HepG2 (cell line): ENCODE measurements at regions not wholly inside any gene's neighbourhood (a gene's known extent, or its start where the extent isn't known, plus 50 kb on each side); places are given as distances from the start of the nearest gene placed in this dataset.

Source experiments
- ATAC-seq: fragments of 200-7000 bp; cut with Tn5 transposase; 3 replicates; pipeline ENCODE4 v1.9.1; 2020; ENCODE audit warnings: mild to moderate bottlenecking, moderate library complexity
- BruUV-seq: library from RNA; stranded (reverse); fragments of 400-500 nt; replicated peaks from 2 replicates; lab custom pipeline; 2021; lab: Mats Ljungman, UMichigan
- CTCF ChIA-PET: fragments of 300-600 bp; formaldehyde crosslinking; extraction: SDS; loops from one replicate; lab custom pipeline; 2021; ENCODE audit warnings: low total read pairs, inconsistent platforms, low intra/inter-chr PET ratio; lab: Yijun Ruan, JAX
- POLR2A ChIA-PET: fragments of 350-600 bp; sonication (Branson Sonifier 250); formaldehyde crosslinking; loops from one replicate; lab custom pipeline; 2020; ENCODE audit warnings: antibody characterized with exemption, inconsistent platforms; lab: Yijun Ruan, JAX
- DNase-seq: peaks from one replicate; pipeline ENCODE4 v3.0.0-alpha.2; 2015; ENCODE audit warnings: low spot score
- FAIRE-seq: peaks from 3 replicates; lab custom pipeline; 2011; peaks lifted over from hg19 to GRCh38; lab: Jason Lieb, UNC
- H2AFZ ChIP-seq: one replicate; pipeline ENCODE4 v1.6.1; 2011; ENCODE audit warnings: low read length, inconsistent platforms
- H3K27ac ChIP-seq: fragments of 300-600 bp; 3 replicates; pipeline ENCODE4 v1.8.0; 2011; ENCODE audit warnings: mixed run types, mild to moderate bottlenecking, mixed read lengths, low read length, inconsistent platforms; ENCODE audit not compliant: insufficient read depth; ENCODE audit errors: extremely low read length
- H3K27me3 ChIP-seq, 2 experiments: fragments of 200-600 bp in 1 of 2; 2 replicates in 1 of 2; 3 replicates in 1 of 2; pipeline versions ENCODE4 v1.6.0 to v1.8.0; 2011; ENCODE audit warnings: low read length in 2 of 2, mild to moderate bottlenecking in 2 of 2, moderate library complexity in 2 of 2, inconsistent platforms in 1 of 2; ENCODE audit not compliant: insufficient read depth in 2 of 2, control insufficient read depth in 1 of 2
- H3K36me3 ChIP-seq, 2 experiments: fragments of 200-600 bp in 1 of 2; replicated peaks in 1 of 2; 2 replicates in 1 of 2; 3 replicates in 1 of 2; pipeline versions ENCODE4 v1.5.1 to v1.8.0; 2011; ENCODE audit warnings: low read length in 2 of 2, inconsistent platforms in 1 of 2; ENCODE audit not compliant: insufficient read depth in 2 of 2, control insufficient read depth in 1 of 2
- H3K4me1 ChIP-seq: 2 replicates; pipeline ENCODE4 v1.5.1; 2012; ENCODE audit warnings: low read length, inconsistent platforms; ENCODE audit not compliant: insufficient read depth
- H3K4me2 ChIP-seq: 2 replicates; pipeline ENCODE4 v1.6.0; 2011; ENCODE audit warnings: low read depth, low read length, inconsistent platforms
- H3K4me3 ChIP-seq, 3 experiments: fragments of 200-600 bp in 1 of 3; sonication (generic), shearing (Covaris generic) in 1 of 3; replicated peaks in 1 of 3; 2 replicates each; pipeline ENCODE4 v1.5.1; 2011 to 2016; ENCODE audit warnings: low read length in 3 of 3, inconsistent platforms in 2 of 3, low read depth in 2 of 3, mild to moderate bottlenecking in 2 of 3, control low read depth in 1 of 3, mixed read lengths in 1 of 3; ENCODE audit not compliant: insufficient read depth in 1 of 3
- H3K79me2 ChIP-seq: one replicate; pipeline ENCODE4 v1.6.1; 2011; ENCODE audit warnings: low read length, inconsistent platforms; ENCODE audit not compliant: insufficient read depth
- H3K9ac ChIP-seq: 2 replicates; pipeline ENCODE4 v1.6.0; 2011; ENCODE audit warnings: mild to moderate bottlenecking, low read depth, low read length, inconsistent platforms; ENCODE audit not compliant: insufficient read depth
- H3K9me3 ChIP-seq: 2 replicates; pipeline ENCODE4 v1.5.1; 2012; ENCODE audit warnings: mild to moderate bottlenecking, low read length
- H4K20me1 ChIP-seq: 2 replicates; pipeline ENCODE4 v1.6.0; 2011; ENCODE audit warnings: inconsistent platforms, mild to moderate bottlenecking, low read length, moderate library complexity; ENCODE audit not compliant: insufficient read depth
- CBFB ChIP-seq: sonication (generic); formaldehyde crosslinking; IDR thresholded peaks from 2 replicates; pipeline ENCODE4 v1.4.0; 2020; ENCODE audit warnings: missing genetic modification reagents
- CBX1 ChIP-seq: IDR thresholded peaks from one replicate; pipeline ENCODE4 v1.6.1; 2016; ENCODE audit warnings: antibody characterized with exemption, low read depth
- CBX5 ChIP-seq: sonication (generic); formaldehyde crosslinking; IDR thresholded peaks from 2 replicates; pipeline ENCODE4 v1.4.0; 2020; ENCODE audit warnings: missing genetic modification reagents, borderline replicate concordance
- DDIT3 ChIP-seq: sonication (generic); formaldehyde crosslinking; IDR thresholded peaks from 2 replicates; pipeline ENCODE4 v1.4.0; 2020; ENCODE audit warnings: mild to moderate bottlenecking, missing genetic modification reagents
- GRHL1 ChIP-seq: sonication (generic); formaldehyde crosslinking; conservative IDR thresholded peaks from 2 replicates; pipeline ENCODE4 v1.8.0; 2022; ENCODE audit warnings: missing genetic modification reagents
- NAIF1 ChIP-seq: sonication (generic); formaldehyde crosslinking; IDR thresholded peaks from 2 replicates; pipeline ENCODE4 v1.5.0; 2020; ENCODE audit warnings: mild to moderate bottlenecking, missing genetic modification reagents, borderline replicate concordance
- NCOA2 ChIP-seq: sonication (generic); formaldehyde crosslinking; IDR thresholded peaks from 2 replicates; pipeline ENCODE4 v1.8.0; 2022; ENCODE audit warnings: inconsistent platforms
- NFIC ChIP-seq: IDR thresholded peaks from 2 replicates; pipeline ENCODE4 v1.6.1; 2012; ENCODE audit warnings: mild to moderate bottlenecking, low read length, inconsistent platforms
- PRMT3 ChIP-seq: sonication (generic); formaldehyde crosslinking; IDR thresholded peaks from 2 replicates; pipeline ENCODE4 v1.8.1; 2022; ENCODE audit warnings: low read depth, mild to moderate bottlenecking, moderate library complexity, missing genetic modification reagents, borderline replicate concordance
- TP53 ChIP-seq: sonication (generic); formaldehyde crosslinking; conservative IDR thresholded peaks from 2 replicates; pipeline ENCODE4 v1.4.0; 2020; ENCODE audit warnings: missing genetic modification reagents
- ZNF251 ChIP-seq: sonication (generic); formaldehyde crosslinking; IDR thresholded peaks from 2 replicates; pipeline ENCODE4 v1.9.0; 2021; ENCODE audit warnings: mild to moderate bottlenecking, missing genetic modification reagents
- whole genome bisulfite sequencing: methylation state at CpG from one replicate; pipeline ENCODE4 v1.1.6; 2017; ENCODE audit warnings: low lambda C conversion rate; 5-methylcytosine and 5-hydroxymethylcytosine counted together
- in situ Hi-C: cut with HindIII; loops from 2 replicates; pipeline ENCODE4 v1.10.0; 2017; ENCODE audit warnings: low pct_unique_long_range_greater_than_20kb; ENCODE audit not compliant: extremely low pct_ligation_motif_present
- intact Hi-C: fragments of 100-400 bp; cut with micrococcal nuclease; formaldehyde crosslinking; loops from one replicate; pipeline ENCODE4 v1.10.0; 2022; ENCODE audit not compliant: unreplicated experiment

GRCh38 chrX:38473701-38474100 is 87.6 kb upstream of the TSPAN7 start:
- Histone ChIP-seq H3K4me2 (no peak overlapping the region), H3K27me3 (no peaks in the 10 kb centered on the region)
- TF ChIP-seq CBX5 (CRISPR knock-in tag) (no peak), PRMT3 (CRISPR knock-in tag) (no peak), CBX1 (no peak), GRHL1 (CRISPR knock-in tag) (no peak), ZNF251 (CRISPR knock-in tag) (no peak), NAIF1 (CRISPR knock-in tag) (no peak), DDIT3 (CRISPR knock-in tag) (no peak), NFIC (no peak), NCOA2 (CRISPR knock-in tag) (no peak), CBFB (CRISPR knock-in tag) (no peak), TP53 (CRISPR knock-in tag) (no peak)
- TF ChIP-seq, all 625 proteins: peak for 0
- ChIA-PET CTCF (no interaction called here), POLR2A (no interaction called here)
- Histone ChIP-seq H3K9me3 (no peaks in the 10 kb centered on the region), H2AFZ (no peak overlapping the region), H3K36me3 (no peaks in the 10 kb centered on the region), H3K27ac (no peak overlapping the region), H3K4me3 (no peak overlapping the region), H3K9ac (no peak overlapping the region), H3K4me1 (no peaks in the 10 kb centered on the region), H4K20me1 (no peaks in the 10 kb centered on the region), H3K79me2 (no peaks in the 10 kb centered on the region)
- ATAC-seq (no peak), FAIRE-seq (no peak), DNase-seq (no peak)
- intact Hi-C loops (no loop called here), in situ Hi-C loops (no loop called here)
- 6% methylated on average over 2 of the region's 3 CpGs for WGBS
- no TSS peak for BruUV-seq
